Panc1 (cell line): ENCODE measurements at regions not wholly inside any gene's neighbourhood (a gene's known extent, or its start where the extent isn't known, plus 50 kb on each side); places are given as distances from the start of the nearest gene placed in this dataset.

Source experiments
- ATAC-seq: fragments of 200-7000 bp; cut with Tn5 transposase; 2 replicates; pipeline ENCODE4 v1.9.1; 2020; ENCODE audit warnings: mild to moderate bottlenecking, moderate library complexity
- BruUV-seq: library from RNA; stranded (reverse); fragments of 400-500 nt; replicated peaks from 2 replicates; lab custom pipeline; 2021; lab: Mats Ljungman, UMichigan
- CTCF ChIA-PET: fragments of 300-600 bp; sonication (Branson Sonifier 250); formaldehyde crosslinking; loops from one replicate; lab custom pipeline; 2022; ENCODE audit warnings: antibody characterized with exemption; lab: Charles Lee
- POLR2A ChIA-PET: fragments of 300-600 bp; sonication (Branson Sonifier 250); formaldehyde crosslinking; loops from one replicate; lab custom pipeline; 2022; ENCODE audit warnings: antibody characterized with exemption; lab: Charles Lee
- DNase-seq: peaks from one replicate; pipeline ENCODE4 v3.0.0-alpha.2; 2010; ENCODE audit warnings: low read depth, low spot score
- H3K27ac ChIP-seq: 2 replicates; pipeline ENCODE4 v1.5.1; 2011; ENCODE audit warnings: mild to moderate bottlenecking, low read length, inconsistent platforms
- H3K27me3 ChIP-seq: fragments of 200-500 bp; sonication (Bioruptor generic); 2 replicates; pipeline ENCODE4 v1.6.0; 2014; ENCODE audit warnings: low read length, inconsistent platforms; ENCODE audit not compliant: control insufficient read depth, insufficient read depth
- H3K36me3 ChIP-seq: fragments of 200-500 bp; sonication (Bioruptor generic); 2 replicates; pipeline ENCODE4 v1.5.1; 2014; ENCODE audit warnings: inconsistent platforms, mild to moderate bottlenecking, low read length, moderate library complexity; ENCODE audit not compliant: control insufficient read depth, insufficient read depth
- H3K4me1 ChIP-seq: 2 replicates; pipeline ENCODE4 v1.5.1; 2011; ENCODE audit warnings: inconsistent platforms, mild to moderate bottlenecking, low read length, moderate library complexity; ENCODE audit not compliant: control insufficient read depth, insufficient read depth
- H3K4me3 ChIP-seq, 2 experiments: 2 replicates each; pipeline ENCODE4 v1.5.1; 2011 to 2012; ENCODE audit warnings: low read depth in 2 of 2, low read length in 2 of 2, mild to moderate bottlenecking in 2 of 2, inconsistent platforms in 1 of 2, moderate library complexity in 1 of 2
- H3K9me3 ChIP-seq: fragments of 200-500 bp; sonication (Bioruptor generic); 2 replicates; pipeline ENCODE4 v1.5.1; 2014; ENCODE audit warnings: low read depth, mild to moderate bottlenecking, inconsistent platforms, low read length, moderate library complexity; ENCODE audit not compliant: control insufficient read depth, insufficient read depth
- POLR2AphosphoS5 ChIP-seq: IDR thresholded peaks from 2 replicates; pipeline ENCODE4 v1.6.1; 2012; ENCODE audit warnings: mild to moderate bottlenecking, low read depth, low read length, moderate library complexity
- SIN3A ChIP-seq: IDR thresholded peaks from 2 replicates; pipeline ENCODE4 v1.6.1; 2012; ENCODE audit warnings: low read depth, mild to moderate bottlenecking, low read length, moderate library complexity, borderline replicate concordance; ENCODE audit not compliant: insufficient read depth
- TCF7L2 ChIP-seq: IDR thresholded peaks from 2 replicates; pipeline ENCODE4 v1.6.1; 2011; ENCODE audit warnings: mild to moderate bottlenecking, low read depth, low read length, inconsistent platforms
- in situ Hi-C: cut with HindIII; loops from 2 replicates; pipeline ENCODE4 v1.10.0; 2016; ENCODE audit warnings: low sequenced_read_pairs, low pct_unique_long_range_greater_than_20kb
- intact Hi-C: fragments of 100-400 bp; cut with micrococcal nuclease; formaldehyde crosslinking; loops from one replicate; pipeline ENCODE4 v1.10.0; 2022; ENCODE audit not compliant: unreplicated experiment
- TF ChIP-seq, protein P1 (sequence below): fragments of 450-650 bp; IDR thresholded peaks from 2 replicates; pipeline ENCODE4 v1.5.1; 2017; ENCODE audit warnings: mild to moderate bottlenecking
- TF ChIP-seq, protein P2 (sequence below), 2 experiments: IDR thresholded peaks; 2 replicates each; pipeline ENCODE4 v1.6.1; 2011 to 2012; ENCODE audit warnings: low read depth in 2 of 2, control low read depth in 1 of 2, low read length in 1 of 2, mild to moderate bottlenecking in 1 of 2, moderate library complexity in 1 of 2; ENCODE audit not compliant: insufficient read depth in 1 of 2

DNA sequence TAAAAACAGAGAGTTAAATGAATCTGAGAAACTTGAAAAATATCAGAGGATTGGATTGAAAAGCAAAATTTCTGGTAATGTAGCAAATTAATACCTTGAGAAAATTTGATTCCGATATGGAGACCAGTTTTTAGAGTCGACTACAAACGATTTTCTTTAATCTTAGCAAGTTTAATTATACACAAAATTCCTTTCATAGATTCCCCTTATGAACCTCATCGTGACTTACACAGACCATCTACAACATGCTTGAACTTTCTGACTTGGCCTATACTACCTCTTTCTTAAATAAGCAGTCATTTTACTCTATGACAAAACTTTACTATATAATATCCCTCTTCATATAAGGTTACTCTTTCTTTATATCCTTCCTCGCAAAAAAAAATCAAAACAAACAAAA is 769.6 kb upstream of the CRIM1 start:
- TF ChIP-seq, protein P1, sequence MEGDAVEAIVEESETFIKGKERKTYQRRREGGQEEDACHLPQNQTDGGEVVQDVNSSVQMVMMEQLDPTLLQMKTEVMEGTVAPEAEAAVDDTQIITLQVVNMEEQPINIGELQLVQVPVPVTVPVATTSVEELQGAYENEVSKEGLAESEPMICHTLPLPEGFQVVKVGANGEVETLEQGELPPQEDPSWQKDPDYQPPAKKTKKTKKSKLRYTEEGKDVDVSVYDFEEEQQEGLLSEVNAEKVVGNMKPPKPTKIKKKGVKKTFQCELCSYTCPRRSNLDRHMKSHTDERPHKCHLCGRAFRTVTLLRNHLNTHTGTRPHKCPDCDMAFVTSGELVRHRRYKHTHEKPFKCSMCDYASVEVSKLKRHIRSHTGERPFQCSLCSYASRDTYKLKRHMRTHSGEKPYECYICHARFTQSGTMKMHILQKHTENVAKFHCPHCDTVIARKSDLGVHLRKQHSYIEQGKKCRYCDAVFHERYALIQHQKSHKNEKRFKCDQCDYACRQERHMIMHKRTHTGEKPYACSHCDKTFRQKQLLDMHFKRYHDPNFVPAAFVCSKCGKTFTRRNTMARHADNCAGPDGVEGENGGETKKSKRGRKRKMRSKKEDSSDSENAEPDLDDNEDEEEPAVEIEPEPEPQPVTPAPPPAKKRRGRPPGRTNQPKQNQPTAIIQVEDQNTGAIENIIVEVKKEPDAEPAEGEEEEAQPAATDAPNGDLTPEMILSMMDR: no peak
- TF ChIP-seq POLR2AphosphoS5 (no peak), TCF7L2 (no peak), SIN3A (no peak)
- TF ChIP-seq, protein P2, sequence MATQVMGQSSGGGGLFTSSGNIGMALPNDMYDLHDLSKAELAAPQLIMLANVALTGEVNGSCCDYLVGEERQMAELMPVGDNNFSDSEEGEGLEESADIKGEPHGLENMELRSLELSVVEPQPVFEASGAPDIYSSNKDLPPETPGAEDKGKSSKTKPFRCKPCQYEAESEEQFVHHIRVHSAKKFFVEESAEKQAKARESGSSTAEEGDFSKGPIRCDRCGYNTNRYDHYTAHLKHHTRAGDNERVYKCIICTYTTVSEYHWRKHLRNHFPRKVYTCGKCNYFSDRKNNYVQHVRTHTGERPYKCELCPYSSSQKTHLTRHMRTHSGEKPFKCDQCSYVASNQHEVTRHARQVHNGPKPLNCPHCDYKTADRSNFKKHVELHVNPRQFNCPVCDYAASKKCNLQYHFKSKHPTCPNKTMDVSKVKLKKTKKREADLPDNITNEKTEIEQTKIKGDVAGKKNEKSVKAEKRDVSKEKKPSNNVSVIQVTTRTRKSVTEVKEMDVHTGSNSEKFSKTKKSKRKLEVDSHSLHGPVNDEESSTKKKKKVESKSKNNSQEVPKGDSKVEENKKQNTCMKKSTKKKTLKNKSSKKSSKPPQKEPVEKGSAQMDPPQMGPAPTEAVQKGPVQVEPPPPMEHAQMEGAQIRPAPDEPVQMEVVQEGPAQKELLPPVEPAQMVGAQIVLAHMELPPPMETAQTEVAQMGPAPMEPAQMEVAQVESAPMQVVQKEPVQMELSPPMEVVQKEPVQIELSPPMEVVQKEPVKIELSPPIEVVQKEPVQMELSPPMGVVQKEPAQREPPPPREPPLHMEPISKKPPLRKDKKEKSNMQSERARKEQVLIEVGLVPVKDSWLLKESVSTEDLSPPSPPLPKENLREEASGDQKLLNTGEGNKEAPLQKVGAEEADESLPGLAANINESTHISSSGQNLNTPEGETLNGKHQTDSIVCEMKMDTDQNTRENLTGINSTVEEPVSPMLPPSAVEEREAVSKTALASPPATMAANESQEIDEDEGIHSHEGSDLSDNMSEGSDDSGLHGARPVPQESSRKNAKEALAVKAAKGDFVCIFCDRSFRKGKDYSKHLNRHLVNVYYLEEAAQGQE (IDR thresholded peaks at IDR 0.05; ENCODE audit: insufficient read depth in 1 of 2, low read depth in 2 of 2, low read length in 1 of 2): no peak
- ChIA-PET POLR2A (no interaction called here), CTCF (no interaction called here)
- H3K27ac ChIP-seq: no peak overlapping the region
- H3K4me3 ChIP-seq: no peak overlapping the region
- peaks cover 15% of the 10 kb centered on the region for H3K9me3 ChIP-seq
- BruUV-seq: no TSS peak
- intact Hi-C loops: no loop called here
- DNase-seq (no peak), ATAC-seq (no peak)
- H3K4me1 ChIP-seq: no peaks in the 10 kb centered on the region
- no peaks in the 10 kb centered on the region for H3K36me3 ChIP-seq
- in situ Hi-C loops: no loop called here
- H3K27me3 ChIP-seq: no peaks in the 10 kb centered on the region

DNA sequence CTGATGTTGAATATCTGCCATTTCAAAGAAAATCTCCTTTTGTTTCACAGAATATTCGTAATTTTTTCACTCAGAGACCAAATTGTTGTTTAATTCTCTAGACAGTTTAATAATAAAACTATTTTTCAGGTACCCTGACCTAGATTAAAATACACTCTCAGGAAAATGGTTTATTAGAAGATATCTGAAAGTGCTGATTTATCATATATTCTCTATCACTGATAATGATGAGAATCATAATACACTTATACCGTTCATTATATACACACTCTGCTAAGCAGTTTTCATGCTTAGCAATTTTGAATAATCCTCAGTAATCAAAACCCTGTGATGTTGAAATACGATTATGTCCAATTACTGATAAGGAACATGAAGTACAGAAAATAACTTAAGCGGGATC is 772.9 kb upstream of the CRIM1 start:
- peaks cover 15% of the 10 kb centered on the region for H3K9me3 ChIP-seq
- BruUV-seq: no TSS peak
- H3K36me3 ChIP-seq: no peaks in the 10 kb centered on the region
- no peak overlapping the region for H3K4me3 ChIP-seq
- no peaks in the 10 kb centered on the region for H3K27me3 ChIP-seq
- no peak for DNase-seq
- no peaks in the 10 kb centered on the region for H3K4me1 ChIP-seq
- in situ Hi-C loops (no loop called here), intact Hi-C loops (no loop called here)
- ChIA-PET CTCF (no interaction called here), POLR2A (no interaction called here)
- no peak for ATAC-seq
- no peak overlapping the region for H3K27ac ChIP-seq
- no peak for TF ChIP-seq POLR2AphosphoS5
- TF ChIP-seq, protein P2 (IDR thresholded peaks at IDR 0.05; ENCODE audit: insufficient read depth in 1 of 2, low read depth in 2 of 2, low read length in 1 of 2): no peak
- TF ChIP-seq, protein P1: no peak
- no peak for TF ChIP-seq TCF7L2
